Upper lobe of right lung (tissue), 1 donor: ENCODE measurements at regions not wholly inside any gene's neighbourhood (a gene's known extent, or its start where the extent isn't known, plus 50 kb on each side); places are given as distances from the start of the nearest gene placed in this dataset.

Experiments used
- ATAC-seq: fragments of 200-7000 bp; cut with Tn5 transposase; one replicate; pipeline ENCODE4 v1.9.1; 2020; ENCODE audit warnings: mild to moderate bottlenecking, moderate library complexity
- DNase-seq: peaks from one replicate; pipeline ENCODE4 v3.0.0-alpha.2; 2020
- H3K27ac ChIP-seq: fragments of 200-600 bp; one replicate; pipeline ENCODE4 v1.8.0; 2022
- H3K27me3 ChIP-seq: fragments of 200-600 bp; one replicate; pipeline ENCODE4 v1.8.0; 2022; ENCODE audit warnings: mild to moderate bottlenecking
- H3K36me3 ChIP-seq: fragments of 200-600 bp; one replicate; pipeline ENCODE4 v1.8.0; 2022
- H3K4me1 ChIP-seq: fragments of 200-600 bp; one replicate; pipeline ENCODE4 v1.8.0; 2022
- H3K4me3 ChIP-seq: fragments of 200-600 bp; one replicate; pipeline ENCODE4 v1.8.0; 2022; ENCODE audit warnings: mild to moderate bottlenecking
- H3K9me3 ChIP-seq: fragments of 200-600 bp; one replicate; pipeline ENCODE4 v1.8.0; 2022
- CTCF ChIP-seq: fragments of 200-600 bp; IDR thresholded peaks from one replicate; pipeline ENCODE4 v1.8.0; 2022; ENCODE audit warnings: antibody characterized with exemption
- intact Hi-C: fragments of 100-400 bp; cut with DNase I; formaldehyde crosslinking; loops from one replicate; pipeline ENCODE4 v1.11.0; 2022
- donor health status: DM: no; HTN: yes; CAD: no; lungs with severe emphysema.

DNA sequence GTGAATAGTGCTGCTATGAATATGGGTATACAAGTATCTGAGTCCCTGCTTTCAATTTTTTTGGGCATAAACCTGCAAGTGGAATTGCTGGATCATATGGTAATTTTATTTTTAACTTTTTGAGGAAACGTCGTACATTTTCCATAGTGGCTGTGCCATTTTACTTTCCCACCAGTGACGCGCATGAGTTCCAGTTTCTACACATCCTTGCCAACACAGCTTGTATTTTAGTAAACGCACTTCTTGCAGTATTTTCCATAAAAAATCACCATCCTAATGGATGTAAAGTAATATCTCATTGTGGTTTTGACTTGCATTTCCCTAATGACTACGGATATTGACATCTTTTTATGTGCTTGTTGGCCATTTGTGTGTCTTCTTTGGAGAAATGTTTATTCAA, 105.0 kb downstream of the NFKBIZ start:
- no peak for TF ChIP-seq CTCF
- DNase-seq = no peak
- Histone ChIP-seq H3K27me3 (no peaks in the 10 kb centered on the region), H3K9me3 (no peaks in the 10 kb centered on the region), H3K4me1 (no peaks in the 10 kb centered on the region), H3K27ac (no peak overlapping the region), H3K4me3 (no peak overlapping the region), H3K36me3 (no peaks in the 10 kb centered on the region)
- intact Hi-C loops = loop anchor here (5.0 kb wide), 1 partner anchor 67 kb away; no protein-coding TSS in a partner anchor
- ATAC-seq = no peak

- no peak for ATAC-seq
- Histone ChIP-seq H3K9me3 (no peaks in the 10 kb centered on the region), H3K36me3 (no peaks in the 10 kb centered on the region), H3K4me1 (no peaks in the 10 kb centered on the region), H3K4me3 (no peak overlapping the region), H3K27me3 (no peaks in the 10 kb centered on the region), H3K27ac (no peak overlapping the region)
- TF ChIP-seq CTCF = no peak
- no peak for DNase-seq
- intact Hi-C loops = loop anchor here (5.0 kb wide), 1 partner anchor 68 kb away; no protein-coding TSS in a partner anchor
Observed at GRCh38 chr3:101954936-101955335, 105.6 kb downstream of the NFKBIZ start.

- ATAC-seq = no peak
- H3K27me3 ChIP-seq = no peaks in the 10 kb centered on the region
- H3K9me3 ChIP-seq = no peaks in the 10 kb centered on the region
- DNase-seq = no peak
- H3K27ac ChIP-seq = no peak overlapping the region
- H3K4me3 ChIP-seq = no peak overlapping the region
- H3K36me3 ChIP-seq = no peaks in the 10 kb centered on the region
- TF ChIP-seq CTCF = no peak
- intact Hi-C loops = no loop called here
- no peaks in the 10 kb centered on the region for H3K4me1 ChIP-seq
Observed at GRCh38 chr3:101962055-101962454, 112.7 kb downstream of the NFKBIZ start.

DNA sequence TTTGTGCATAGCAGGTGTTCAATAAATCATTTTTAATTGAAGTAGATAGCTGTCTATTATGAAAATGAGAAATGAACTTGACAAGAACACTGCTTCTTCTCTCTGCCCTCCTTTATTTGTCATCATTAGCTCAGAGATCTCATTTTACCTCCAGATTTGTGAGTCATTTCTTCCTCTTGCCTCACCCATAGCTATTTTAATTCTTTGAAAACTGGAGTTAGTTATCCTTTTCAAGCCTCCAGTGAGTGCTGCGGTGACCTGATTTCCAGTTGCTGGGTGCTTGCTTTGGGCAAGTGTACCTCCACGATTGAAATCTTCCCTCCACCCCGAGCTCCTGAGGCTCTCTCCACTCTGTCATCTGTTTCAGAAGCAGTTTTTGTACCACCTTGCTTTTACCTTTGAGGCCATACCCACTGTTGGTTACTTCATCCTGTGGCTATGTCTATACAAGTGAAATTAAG, 114.6 kb downstream of the NFKBIZ start:
- Histone ChIP-seq H3K4me1 (no peaks in the 10 kb centered on the region), H3K36me3 (no peaks in the 10 kb centered on the region), H3K9me3 (no peaks in the 10 kb centered on the region), H3K27ac (no peak overlapping the region), H3K4me3 (no peak overlapping the region), H3K27me3 (no peaks in the 10 kb centered on the region)
- intact Hi-C loops = no loop called here
- TF ChIP-seq CTCF = no peak
- DNase-seq (no peak), ATAC-seq (no peak)

- ATAC-seq = no peak
- Histone ChIP-seq H3K4me1 (no peaks in the 10 kb centered on the region), H3K36me3 (no peaks in the 10 kb centered on the region), H3K4me3 (no peak overlapping the region), H3K9me3 (no peaks in the 10 kb centered on the region), H3K27me3 (no peaks in the 10 kb centered on the region), H3K27ac (no peak overlapping the region)
- no peak for TF ChIP-seq CTCF
- intact Hi-C loops = no loop called here
- DNase-seq = no peak
Observed at GRCh38 chr3:101964861-101965260, 115.5 kb downstream of the NFKBIZ start.

DNA sequence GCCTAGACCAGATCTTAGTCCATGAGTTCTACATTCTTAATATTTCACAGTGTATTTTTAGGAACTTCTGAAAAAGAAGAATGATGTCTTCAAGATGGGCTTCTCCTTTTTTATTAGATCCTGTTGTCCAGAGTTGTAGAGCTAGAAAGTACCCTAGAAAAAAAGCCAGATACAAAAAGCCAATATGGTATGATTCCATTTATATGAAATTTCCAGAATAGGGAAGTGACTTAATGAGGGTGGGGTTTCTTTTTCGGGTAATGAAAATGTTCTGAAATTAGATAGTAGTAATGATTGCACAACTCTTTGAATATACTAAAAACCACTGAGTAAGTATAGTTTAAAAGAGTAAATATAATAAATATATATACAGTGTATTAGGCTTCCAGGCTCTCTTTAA, 116.9 kb downstream of the NFKBIZ start:
- no peak for TF ChIP-seq CTCF
- DNase-seq = no peak
- Histone ChIP-seq H3K27ac (no peak overlapping the region), H3K27me3 (no peaks in the 10 kb centered on the region), H3K36me3 (no peaks in the 10 kb centered on the region), H3K4me3 (no peak overlapping the region), H3K9me3 (no peaks in the 10 kb centered on the region), H3K4me1 (no peaks in the 10 kb centered on the region)
- peak; percentile 40 for ATAC-seq
- intact Hi-C loops = no loop called here
